ENCODE measurements at regions not wholly inside any gene's neighbourhood (a gene's known extent, or its start where the extent isn't known, plus 50 kb on each side); places are given as distances from the start of the nearest gene placed in this dataset.

DNA sequence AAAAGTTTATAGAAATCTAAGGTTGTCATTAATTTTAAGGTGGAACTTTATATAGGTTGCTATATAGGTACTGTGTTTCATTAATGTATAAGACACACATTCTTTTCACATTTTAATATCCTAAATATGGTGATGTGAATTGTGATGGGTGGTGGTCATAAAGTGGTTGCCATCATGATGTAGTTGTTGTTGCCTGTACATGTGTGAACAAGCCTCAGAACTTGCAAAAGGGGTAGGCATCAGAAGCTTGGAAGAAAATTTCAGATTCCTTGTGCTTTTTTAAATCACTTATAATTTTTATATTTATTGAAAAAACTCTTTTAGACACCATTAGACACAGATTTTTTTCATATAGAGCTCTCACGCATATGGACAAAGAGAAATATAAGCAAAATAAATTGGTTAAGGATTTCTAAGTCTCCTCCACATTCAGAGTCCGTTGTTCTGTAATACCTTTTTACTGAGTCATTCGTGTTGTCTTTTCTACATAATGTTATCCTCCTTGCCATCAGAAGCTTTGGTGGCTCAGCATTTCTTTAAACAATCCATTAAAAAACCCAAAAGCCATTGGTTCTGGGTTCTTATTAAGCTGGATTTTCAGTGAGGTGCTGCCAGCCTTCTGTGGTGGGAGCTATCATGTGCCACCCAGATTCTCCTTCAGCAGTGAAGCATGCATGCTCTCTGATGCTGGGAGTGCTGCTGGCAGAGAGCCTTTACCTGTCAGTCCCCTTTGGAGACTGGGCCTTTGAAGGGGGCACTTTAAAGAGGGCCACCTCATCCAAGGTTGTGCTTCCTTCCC, 140.4 kb upstream of the GALNT15 start:
- TF ChIP-seq, protein P1, sequence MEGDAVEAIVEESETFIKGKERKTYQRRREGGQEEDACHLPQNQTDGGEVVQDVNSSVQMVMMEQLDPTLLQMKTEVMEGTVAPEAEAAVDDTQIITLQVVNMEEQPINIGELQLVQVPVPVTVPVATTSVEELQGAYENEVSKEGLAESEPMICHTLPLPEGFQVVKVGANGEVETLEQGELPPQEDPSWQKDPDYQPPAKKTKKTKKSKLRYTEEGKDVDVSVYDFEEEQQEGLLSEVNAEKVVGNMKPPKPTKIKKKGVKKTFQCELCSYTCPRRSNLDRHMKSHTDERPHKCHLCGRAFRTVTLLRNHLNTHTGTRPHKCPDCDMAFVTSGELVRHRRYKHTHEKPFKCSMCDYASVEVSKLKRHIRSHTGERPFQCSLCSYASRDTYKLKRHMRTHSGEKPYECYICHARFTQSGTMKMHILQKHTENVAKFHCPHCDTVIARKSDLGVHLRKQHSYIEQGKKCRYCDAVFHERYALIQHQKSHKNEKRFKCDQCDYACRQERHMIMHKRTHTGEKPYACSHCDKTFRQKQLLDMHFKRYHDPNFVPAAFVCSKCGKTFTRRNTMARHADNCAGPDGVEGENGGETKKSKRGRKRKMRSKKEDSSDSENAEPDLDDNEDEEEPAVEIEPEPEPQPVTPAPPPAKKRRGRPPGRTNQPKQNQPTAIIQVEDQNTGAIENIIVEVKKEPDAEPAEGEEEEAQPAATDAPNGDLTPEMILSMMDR (conservative IDR thresholded peaks at IDR 0.05; ENCODE audit: low read depth in 2 of 2) = no peak
- TF ChIP-seq POLR2AphosphoS5 (IDR thresholded peaks at IDR 0.05; ENCODE audit: low read depth) = no peak
- TF ChIP-seq, protein P2, sequence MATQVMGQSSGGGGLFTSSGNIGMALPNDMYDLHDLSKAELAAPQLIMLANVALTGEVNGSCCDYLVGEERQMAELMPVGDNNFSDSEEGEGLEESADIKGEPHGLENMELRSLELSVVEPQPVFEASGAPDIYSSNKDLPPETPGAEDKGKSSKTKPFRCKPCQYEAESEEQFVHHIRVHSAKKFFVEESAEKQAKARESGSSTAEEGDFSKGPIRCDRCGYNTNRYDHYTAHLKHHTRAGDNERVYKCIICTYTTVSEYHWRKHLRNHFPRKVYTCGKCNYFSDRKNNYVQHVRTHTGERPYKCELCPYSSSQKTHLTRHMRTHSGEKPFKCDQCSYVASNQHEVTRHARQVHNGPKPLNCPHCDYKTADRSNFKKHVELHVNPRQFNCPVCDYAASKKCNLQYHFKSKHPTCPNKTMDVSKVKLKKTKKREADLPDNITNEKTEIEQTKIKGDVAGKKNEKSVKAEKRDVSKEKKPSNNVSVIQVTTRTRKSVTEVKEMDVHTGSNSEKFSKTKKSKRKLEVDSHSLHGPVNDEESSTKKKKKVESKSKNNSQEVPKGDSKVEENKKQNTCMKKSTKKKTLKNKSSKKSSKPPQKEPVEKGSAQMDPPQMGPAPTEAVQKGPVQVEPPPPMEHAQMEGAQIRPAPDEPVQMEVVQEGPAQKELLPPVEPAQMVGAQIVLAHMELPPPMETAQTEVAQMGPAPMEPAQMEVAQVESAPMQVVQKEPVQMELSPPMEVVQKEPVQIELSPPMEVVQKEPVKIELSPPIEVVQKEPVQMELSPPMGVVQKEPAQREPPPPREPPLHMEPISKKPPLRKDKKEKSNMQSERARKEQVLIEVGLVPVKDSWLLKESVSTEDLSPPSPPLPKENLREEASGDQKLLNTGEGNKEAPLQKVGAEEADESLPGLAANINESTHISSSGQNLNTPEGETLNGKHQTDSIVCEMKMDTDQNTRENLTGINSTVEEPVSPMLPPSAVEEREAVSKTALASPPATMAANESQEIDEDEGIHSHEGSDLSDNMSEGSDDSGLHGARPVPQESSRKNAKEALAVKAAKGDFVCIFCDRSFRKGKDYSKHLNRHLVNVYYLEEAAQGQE (IDR thresholded peaks at IDR 0.05; ENCODE audit: unreplicated experiment) = no peak
- TF ChIP-seq, protein P3, sequence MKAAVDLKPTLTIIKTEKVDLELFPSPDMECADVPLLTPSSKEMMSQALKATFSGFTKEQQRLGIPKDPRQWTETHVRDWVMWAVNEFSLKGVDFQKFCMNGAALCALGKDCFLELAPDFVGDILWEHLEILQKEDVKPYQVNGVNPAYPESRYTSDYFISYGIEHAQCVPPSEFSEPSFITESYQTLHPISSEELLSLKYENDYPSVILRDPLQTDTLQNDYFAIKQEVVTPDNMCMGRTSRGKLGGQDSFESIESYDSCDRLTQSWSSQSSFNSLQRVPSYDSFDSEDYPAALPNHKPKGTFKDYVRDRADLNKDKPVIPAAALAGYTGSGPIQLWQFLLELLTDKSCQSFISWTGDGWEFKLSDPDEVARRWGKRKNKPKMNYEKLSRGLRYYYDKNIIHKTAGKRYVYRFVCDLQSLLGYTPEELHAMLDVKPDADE (IDR thresholded peaks at IDR 0.05) = no peak
- TF ChIP-seq EZH2phosphoT487 (IDR thresholded peaks at IDR 0.05; ENCODE audit: unreplicated experiment) = no peak
- no peak for TF ChIP-seq EZH2 (IDR thresholded peaks at IDR 0.05; ENCODE audit: low read depth, unreplicated experiment)
- TF ChIP-seq ZNF114 (CRISPR knock-in tag; IDR thresholded peaks at IDR 0.05) = no peak
- no peak for TF ChIP-seq ZNF331 (CRISPR knock-in tag; IDR thresholded peaks at IDR 0.05; ENCODE audit: low read depth)
- TF ChIP-seq JUNB (IDR thresholded peaks at IDR 0.05; ENCODE audit: unreplicated experiment) = no peak
- TF ChIP-seq STAT1 (IDR thresholded peaks at IDR 0.05; ENCODE audit: unreplicated experiment) = no peak
- no peak for TF ChIP-seq CREB1 (CRISPR knock-in tag; IDR thresholded peaks at IDR 0.05; ENCODE audit: low read depth)
